ENCODE measurements at regions not wholly inside any gene's neighbourhood (a gene's known extent, or its start where the extent isn't known, plus 50 kb on each side); places are given as distances from the start of the nearest gene placed in this dataset.

GRCh38 chr4:119730671-119730950 is 102.0 kb upstream of the PDE5A start:
- H3K4me1 ChIP-seq (ENCODE audit: control insufficient read depth, extremely low read depth, insufficient read depth, low read length) = peaks cover 49% of the 10 kb centered on the region
- H3K4me2 ChIP-seq (ENCODE audit: extremely low read depth, insufficient read depth, low read length) = peak overlapping the region; percentile 26
- no peaks in the 10 kb centered on the region for H4K20me1 ChIP-seq (ENCODE audit: control insufficient read depth, extremely low read depth, insufficient read depth, low read length)
- TF ChIP-seq CTCF (conservative IDR thresholded peaks at IDR 0.05 in 1 of 2, IDR thresholded peaks at IDR 0.05 in 1 of 2; ENCODE audit: low read depth in 1 of 2, low read length in 2 of 2) (no peak), EZH2 (IDR thresholded peaks at IDR 0.05; ENCODE audit: low read length, missing control alignments) (no peak)
- no peaks in the 10 kb centered on the region for H3K27me3 ChIP-seq (ENCODE audit: control insufficient read depth, insufficient read depth, low read length)
- H3K9me3 ChIP-seq (ENCODE audit: control insufficient read depth, insufficient read depth, low read depth, low read length) = no peaks in the 10 kb centered on the region
- no peak overlapping the region for H3K4me3 ChIP-seq (replicated peaks in 1 of 4; ENCODE audit: control extremely low read depth in 1 of 4, insufficient read depth in 1 of 4, low read depth in 3 of 4, low read length in 4 of 4)
- H3K36me3 ChIP-seq (ENCODE audit: control insufficient read depth, insufficient read depth, low read length) = no peaks in the 10 kb centered on the region
- H3K9ac ChIP-seq (ENCODE audit: insufficient read depth, low read length) = no peak overlapping the region
- peak overlapping the region; percentile 67 for H3K27ac ChIP-seq (ENCODE audit: insufficient read depth, low read length)
- H3K79me2 ChIP-seq (ENCODE audit: control insufficient read depth, insufficient read depth, low read length) = no peaks in the 10 kb centered on the region
- peak in 1 of 2 donors; percentile 20 for DNase-seq (ENCODE audit: low read depth in 2 of 2)
- no peak overlapping the region for H2AFZ ChIP-seq (ENCODE audit: low read length)

- no peak for TF ChIP-seq CTCF (conservative IDR thresholded peaks at IDR 0.05 in 1 of 2, IDR thresholded peaks at IDR 0.05 in 1 of 2; ENCODE audit: low read depth in 1 of 2, low read length in 2 of 2)
- TF ChIP-seq EZH2 (IDR thresholded peaks at IDR 0.05; ENCODE audit: low read length, missing control alignments) = no peak
- no peaks in the 10 kb centered on the region for H3K9me3 ChIP-seq (ENCODE audit: control insufficient read depth, insufficient read depth, low read depth, low read length)
- peak overlapping the region; percentile 67 for H3K27ac ChIP-seq (ENCODE audit: insufficient read depth, low read length)
- no peaks in the 10 kb centered on the region for H3K79me2 ChIP-seq (ENCODE audit: control insufficient read depth, insufficient read depth, low read length)
- H3K9ac ChIP-seq (ENCODE audit: insufficient read depth, low read length) = no peak overlapping the region
- DNase-seq (ENCODE audit: low read depth in 2 of 2) = peak; percentile 93 to 97
- no peak overlapping the region for H3K4me3 ChIP-seq (replicated peaks in 1 of 4; ENCODE audit: control extremely low read depth in 1 of 4, insufficient read depth in 1 of 4, low read depth in 3 of 4, low read length in 4 of 4)
- no peaks in the 10 kb centered on the region for H3K27me3 ChIP-seq (ENCODE audit: control insufficient read depth, insufficient read depth, low read length)
- no peaks in the 10 kb centered on the region for H4K20me1 ChIP-seq (ENCODE audit: control insufficient read depth, extremely low read depth, insufficient read depth, low read length)
- no peaks in the 10 kb centered on the region for H3K36me3 ChIP-seq (ENCODE audit: control insufficient read depth, insufficient read depth, low read length)
- H2AFZ ChIP-seq (ENCODE audit: low read length) = no peak overlapping the region
- peaks cover 47% of the 10 kb centered on the region for H3K4me1 ChIP-seq (ENCODE audit: control insufficient read depth, extremely low read depth, insufficient read depth, low read length)
- H3K4me2 ChIP-seq (ENCODE audit: extremely low read depth, insufficient read depth, low read length) = no peak overlapping the region
Measured at GRCh38 chr4:119729835-119730670, 101.4 kb upstream of the PDE5A start.

- Histone ChIP-seq H4K20me1 (ENCODE audit: control insufficient read depth, extremely low read depth, insufficient read depth, low read length) (no peaks in the 10 kb centered on the region), H3K4me2 (ENCODE audit: extremely low read depth, insufficient read depth, low read length) (no peak overlapping the region), H3K79me2 (ENCODE audit: control insufficient read depth, insufficient read depth, low read length) (no peaks in the 10 kb centered on the region), H3K9me3 (ENCODE audit: control insufficient read depth, insufficient read depth, low read depth, low read length) (no peaks in the 10 kb centered on the region), H3K36me3 (ENCODE audit: control insufficient read depth, insufficient read depth, low read length) (no peaks in the 10 kb centered on the region), H3K27ac (ENCODE audit: insufficient read depth, low read length) (peak overlapping the region; percentile 29), H2AFZ (ENCODE audit: low read length) (no peak overlapping the region), H3K9ac (ENCODE audit: insufficient read depth, low read length) (no peak overlapping the region), H3K4me1 (ENCODE audit: control insufficient read depth, extremely low read depth, insufficient read depth, low read length) (peaks cover 39% of the 10 kb centered on the region), H3K27me3 (ENCODE audit: control insufficient read depth, insufficient read depth, low read length) (no peaks in the 10 kb centered on the region), H3K4me3 (replicated peaks in 1 of 4; ENCODE audit: control extremely low read depth in 1 of 4, insufficient read depth in 1 of 4, low read depth in 3 of 4, low read length in 4 of 4) (no peak overlapping the region)
- DNase-seq (ENCODE audit: low read depth in 2 of 2) = peak; percentile 68 to 78
- TF ChIP-seq EZH2 (IDR thresholded peaks at IDR 0.05; ENCODE audit: low read length, missing control alignments) (no peak), CTCF (conservative IDR thresholded peaks at IDR 0.05 in 1 of 2, IDR thresholded peaks at IDR 0.05 in 1 of 2; ENCODE audit: low read depth in 1 of 2, low read length in 2 of 2) (no peak)
Measured at GRCh38 chr4:119728692-119729593, 100.3 kb upstream of the PDE5A start.

Measured in fibroblast of lung (primary cell).